ENCODE measurements at regions not wholly inside any gene's neighbourhood (a gene's known extent, or its start where the extent isn't known, plus 50 kb on each side); places are given as distances from the start of the nearest gene placed in this dataset.

DNA sequence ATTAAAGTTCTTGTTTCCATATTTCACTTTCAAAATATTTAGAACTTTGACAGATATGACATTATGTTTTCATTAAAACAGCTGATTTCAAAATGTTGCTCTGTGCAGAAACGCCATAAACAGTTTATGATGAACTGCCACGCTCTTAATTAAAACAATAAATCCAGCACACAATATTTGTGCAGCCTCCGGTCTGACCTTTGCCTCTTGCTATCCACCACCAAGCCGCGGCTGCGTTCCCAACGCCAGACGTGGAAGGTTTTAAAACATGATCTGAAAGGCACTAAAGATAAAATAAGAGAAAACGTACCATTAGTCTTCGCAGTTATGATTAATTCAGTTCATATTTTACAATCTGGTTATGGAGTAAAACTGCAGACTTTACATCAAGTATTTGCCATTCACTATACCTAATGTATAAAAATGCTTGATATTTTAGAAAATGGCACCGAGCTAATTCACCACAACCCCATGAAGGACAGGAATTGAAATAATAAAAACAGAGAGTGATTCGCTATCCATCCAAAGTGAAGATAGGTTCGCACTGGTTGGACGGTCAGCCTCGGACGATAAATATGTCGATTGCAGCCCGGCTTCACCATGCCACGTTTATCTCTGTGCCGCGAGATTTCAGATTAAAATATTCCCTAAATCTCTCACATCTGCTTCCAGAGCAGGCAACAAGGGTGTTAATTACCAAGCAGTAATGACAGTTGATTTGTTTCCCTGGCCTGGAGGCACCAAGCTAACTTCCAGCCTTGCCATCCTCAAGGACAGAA, 103.3 kb upstream of the ZNF507 start:
- DNase-seq: no peak
- TF ChIP-seq GATA1 (IDR thresholded peaks at IDR 0.05; ENCODE audit: low read depth, low read length): no peak
- TF ChIP-seq POLR2A (IDR thresholded peaks at IDR 0.05; ENCODE audit: low read length): no peak

DNA sequence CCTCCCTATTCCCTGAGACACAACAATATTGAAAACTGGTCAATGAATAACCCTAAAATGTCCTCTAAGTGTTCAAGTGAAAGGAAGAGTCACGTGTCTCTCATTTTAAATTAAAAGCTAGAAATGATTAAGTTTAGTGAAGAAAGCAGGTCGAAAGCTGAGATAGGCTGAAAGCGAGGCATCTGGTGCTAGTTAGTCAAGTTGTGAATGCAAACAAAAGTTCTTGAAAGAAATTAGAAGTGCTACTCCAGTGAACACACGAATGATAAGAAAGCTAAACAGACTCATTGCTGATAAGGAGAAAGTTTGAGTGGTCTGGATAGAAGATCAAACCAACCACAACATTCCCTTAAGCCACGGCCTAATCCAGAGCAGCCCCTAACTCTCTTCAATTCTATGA, 99.4 kb upstream of the ZNF507 start:
- TF ChIP-seq GATA1 (IDR thresholded peaks at IDR 0.05; ENCODE audit: low read depth, low read length) (no peak), POLR2A (IDR thresholded peaks at IDR 0.05; ENCODE audit: low read length) (no peak)
- no peak for DNase-seq

DNA sequence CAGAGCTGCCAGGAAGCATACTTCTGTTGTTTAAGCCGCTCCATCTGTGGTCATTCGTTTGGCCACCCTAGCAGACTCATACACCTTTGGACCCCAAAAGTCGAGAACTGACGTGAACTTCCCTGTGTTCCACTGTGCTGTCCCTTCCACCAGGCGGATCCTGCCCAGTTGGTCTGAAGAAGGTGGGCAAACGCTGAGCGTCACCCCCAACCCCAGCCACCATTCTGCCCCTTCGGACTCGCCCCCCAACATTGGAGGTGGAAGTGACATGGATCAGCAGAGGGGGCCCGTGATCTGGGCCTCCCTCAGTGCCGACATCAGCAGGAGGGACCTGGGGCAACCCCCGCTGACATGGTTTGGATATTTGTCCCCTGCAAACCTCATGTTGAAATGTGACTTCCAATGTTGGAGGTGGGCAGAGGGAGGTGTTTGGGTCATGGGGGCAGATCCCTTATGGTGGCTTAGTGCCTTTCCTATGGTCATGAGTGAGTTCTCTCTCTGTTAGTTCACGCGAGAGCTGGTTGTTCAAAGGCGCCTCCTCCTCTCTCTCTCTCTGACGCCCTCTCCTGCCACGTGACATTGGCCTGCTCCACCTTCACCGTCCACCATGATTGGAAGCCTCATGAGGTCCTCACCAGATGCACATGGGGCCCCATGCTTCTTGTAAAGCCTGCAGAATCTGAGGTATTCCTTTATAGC, 93.6 kb upstream of the ZNF507 start:
- no peak for DNase-seq
- TF ChIP-seq POLR2A (IDR thresholded peaks at IDR 0.05; ENCODE audit: low read length): no peak

DNA sequence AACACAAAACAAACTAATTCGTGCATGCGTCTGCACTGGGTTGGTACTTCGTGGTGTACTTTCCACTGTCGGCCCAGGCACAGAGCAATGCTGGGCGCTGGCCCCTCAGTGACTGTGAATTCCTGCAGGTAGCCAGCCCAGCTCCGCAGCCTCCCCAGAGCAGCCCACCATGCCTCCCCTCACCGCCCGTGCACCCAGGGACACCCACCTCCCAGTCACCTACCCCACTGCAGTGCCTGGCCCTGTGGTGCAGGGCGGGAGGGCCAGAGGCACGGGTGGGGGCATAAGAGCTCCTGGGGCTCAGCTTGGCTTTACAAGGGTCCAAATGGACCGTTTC, 93.1 kb upstream of the ZNF507 start:
- no peak for DNase-seq
- TF ChIP-seq GATA1 (IDR thresholded peaks at IDR 0.05; ENCODE audit: low read depth, low read length) (no peak), POLR2A (IDR thresholded peaks at IDR 0.05; ENCODE audit: low read length) (no peak)

DNA sequence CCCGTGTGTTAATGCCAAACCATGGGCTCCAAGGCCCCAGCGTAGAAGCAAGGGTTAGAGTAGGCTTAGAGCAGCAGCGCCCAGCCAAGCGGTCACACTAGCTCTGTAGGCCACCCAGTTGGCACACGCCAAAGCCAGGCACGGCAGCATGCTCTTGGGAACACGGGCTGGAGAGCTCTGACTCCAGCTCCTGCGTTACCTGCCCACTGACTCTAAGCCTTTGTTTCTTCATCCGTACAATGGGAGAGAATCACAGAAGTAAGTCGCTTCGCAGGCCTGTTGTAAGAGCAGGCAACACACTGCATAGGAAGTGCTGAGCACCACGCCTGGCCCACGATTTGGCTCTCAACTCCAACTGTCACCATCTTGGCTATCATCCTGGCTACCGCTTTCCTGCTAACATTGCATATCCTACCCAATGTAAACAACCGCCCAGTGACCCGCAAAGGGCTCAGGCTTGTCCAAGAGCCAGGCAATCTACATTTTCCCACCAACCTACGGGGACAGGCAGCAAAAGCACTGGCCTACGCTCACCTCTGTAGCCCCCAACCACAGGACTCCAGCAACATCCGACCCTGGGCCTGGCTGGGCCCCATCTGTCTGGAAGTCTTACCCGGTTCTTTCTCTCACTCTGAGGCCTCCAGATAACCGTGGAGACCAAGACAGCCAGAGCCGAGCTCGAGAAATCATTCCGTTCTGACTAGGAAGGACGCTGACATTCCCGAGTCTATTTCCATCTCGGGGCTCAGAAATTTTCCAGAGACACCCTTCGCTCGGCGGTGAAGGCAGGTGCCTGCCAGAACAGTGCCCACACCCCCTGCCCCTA, 91.5 kb upstream of the ZNF507 start:
- no peak for DNase-seq
- no peak for TF ChIP-seq GATA1 (IDR thresholded peaks at IDR 0.05; ENCODE audit: low read depth, low read length)

DNA sequence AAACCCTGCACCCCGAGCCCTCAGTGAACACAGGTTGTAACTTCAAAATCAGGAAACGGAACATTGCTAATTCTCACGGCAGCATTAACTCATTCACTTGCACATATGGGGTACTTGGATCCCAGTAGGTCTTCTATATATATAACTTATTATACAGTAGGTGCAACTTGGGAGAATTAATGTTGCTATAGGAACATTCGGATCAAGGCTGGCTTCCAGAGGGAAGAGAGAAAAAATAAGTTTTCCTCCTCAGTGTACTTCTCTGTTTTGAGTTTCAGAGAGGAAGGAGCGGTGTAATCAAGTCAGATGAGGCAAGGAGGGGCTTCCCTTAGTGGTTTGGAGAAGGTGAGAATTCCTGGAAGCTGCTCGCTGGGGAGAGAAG, 90.9 kb upstream of the ZNF507 start:
- DNase-seq: no peak
- TF ChIP-seq GATA1 (IDR thresholded peaks at IDR 0.05; ENCODE audit: low read depth, low read length): no peak
- TF ChIP-seq POLR2A (IDR thresholded peaks at IDR 0.05; ENCODE audit: low read length): no peak

DNA sequence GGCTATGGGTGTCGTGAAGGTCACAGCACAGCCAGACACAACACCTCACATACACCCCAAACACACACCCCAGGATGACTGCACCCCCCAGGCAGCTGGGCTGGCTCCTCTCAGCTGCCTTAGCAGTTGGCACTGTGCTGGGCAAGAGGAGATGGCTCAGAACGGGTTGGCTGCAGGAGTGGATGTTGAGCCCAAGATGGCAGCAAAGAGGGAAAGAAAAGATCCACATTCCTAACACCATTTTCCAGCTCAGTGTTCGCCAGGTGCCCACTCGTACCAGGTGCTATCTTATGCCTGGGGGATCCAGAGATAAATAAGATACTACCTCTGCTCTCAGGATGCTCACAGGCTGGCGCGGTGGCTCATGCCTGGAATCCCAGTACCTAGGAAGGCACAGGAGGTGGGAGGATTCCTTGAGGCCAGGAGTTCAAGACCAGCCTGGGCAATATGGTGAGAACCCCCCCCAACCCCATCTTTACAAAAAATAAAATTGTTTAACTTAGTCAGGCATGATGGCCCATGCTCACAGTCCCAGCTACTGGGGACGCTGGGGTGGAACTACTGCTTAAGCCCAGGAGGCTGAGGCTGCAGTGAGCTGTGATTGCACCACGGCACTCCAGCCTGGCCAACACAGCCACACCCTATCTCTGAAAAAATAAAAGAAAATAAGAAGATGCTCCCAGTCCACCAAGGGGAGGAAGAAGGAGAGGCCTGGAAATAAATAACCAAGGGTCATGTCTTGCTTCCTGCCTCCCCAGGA, 89.7 kb upstream of the ZNF507 start:
- TF ChIP-seq POLR2A (IDR thresholded peaks at IDR 0.05; ENCODE audit: low read length): no peak
- no peak for TF ChIP-seq GATA1 (IDR thresholded peaks at IDR 0.05; ENCODE audit: low read depth, low read length)
- DNase-seq: no peak

DNA sequence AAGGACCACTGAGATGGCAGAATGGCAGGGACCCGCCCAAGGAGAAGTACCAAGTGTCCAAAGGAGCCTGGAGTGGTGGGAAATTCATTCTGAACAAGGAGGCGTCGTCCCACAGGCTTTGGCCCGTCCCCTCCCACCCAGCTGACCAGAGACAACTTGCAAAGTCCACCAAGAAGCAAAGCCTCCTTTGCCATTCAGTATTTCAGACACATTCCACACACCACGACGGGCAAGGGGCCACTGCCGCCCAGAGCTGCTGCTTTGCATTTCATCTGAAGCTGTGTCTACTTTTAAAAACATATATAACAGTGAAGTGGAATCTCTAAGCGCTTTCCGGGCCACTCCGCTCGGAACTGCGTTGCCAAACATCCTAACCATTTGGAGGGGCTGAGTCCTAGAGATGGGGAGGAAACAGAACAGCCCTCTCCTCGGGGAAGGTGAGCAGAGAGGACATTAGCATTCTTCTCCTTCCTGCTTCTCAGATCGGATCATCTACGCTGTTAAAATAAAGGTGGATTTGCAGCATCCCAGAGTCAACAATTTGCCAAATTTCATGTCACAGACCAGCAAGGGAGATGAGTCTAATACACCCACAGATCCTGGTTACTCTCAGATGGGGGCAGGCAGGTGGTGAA, 89.0 kb upstream of the ZNF507 start:
- no peak for TF ChIP-seq POLR2A (IDR thresholded peaks at IDR 0.05; ENCODE audit: low read length)
- no peak for TF ChIP-seq GATA1 (IDR thresholded peaks at IDR 0.05; ENCODE audit: low read depth, low read length)
- no peak for DNase-seq

DNA sequence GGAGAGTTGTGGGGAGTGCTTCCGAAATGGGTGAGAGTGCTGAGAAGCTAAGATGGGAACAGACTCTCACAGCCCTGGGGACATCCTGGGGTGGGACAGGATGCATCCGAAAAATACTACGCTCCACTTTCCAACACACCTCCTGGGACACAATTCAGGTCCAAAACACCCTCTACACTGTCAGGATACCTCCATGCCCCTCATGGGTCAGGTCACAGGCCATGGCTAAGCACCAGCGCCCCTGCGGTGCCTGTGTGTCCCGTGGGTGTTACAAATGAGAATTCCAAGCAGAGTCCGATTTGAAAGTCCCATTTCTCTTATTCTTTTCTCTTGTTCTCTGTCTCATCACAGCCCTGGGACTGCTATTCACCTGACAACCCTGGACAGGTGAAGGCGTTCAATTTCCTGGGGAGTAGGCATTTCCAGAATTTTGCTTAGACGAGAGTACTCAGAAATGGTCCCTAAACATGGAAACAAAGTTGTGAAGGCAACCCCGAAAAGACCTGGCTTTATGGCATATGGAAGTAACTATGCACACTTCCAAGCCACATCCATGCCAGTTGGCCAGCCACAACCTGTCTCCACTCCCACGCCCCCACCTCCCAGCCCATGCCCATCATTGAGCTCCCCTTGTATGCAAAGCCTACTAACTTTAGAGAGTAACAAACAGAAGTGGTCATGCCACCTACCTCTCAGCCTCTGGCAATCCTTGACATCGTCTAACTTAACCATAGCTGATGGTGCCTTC, 87.9 kb upstream of the ZNF507 start:
- no peak for DNase-seq
- TF ChIP-seq POLR2A (IDR thresholded peaks at IDR 0.05; ENCODE audit: low read length): no peak
- no peak for TF ChIP-seq GATA1 (IDR thresholded peaks at IDR 0.05; ENCODE audit: low read depth, low read length)

DNA sequence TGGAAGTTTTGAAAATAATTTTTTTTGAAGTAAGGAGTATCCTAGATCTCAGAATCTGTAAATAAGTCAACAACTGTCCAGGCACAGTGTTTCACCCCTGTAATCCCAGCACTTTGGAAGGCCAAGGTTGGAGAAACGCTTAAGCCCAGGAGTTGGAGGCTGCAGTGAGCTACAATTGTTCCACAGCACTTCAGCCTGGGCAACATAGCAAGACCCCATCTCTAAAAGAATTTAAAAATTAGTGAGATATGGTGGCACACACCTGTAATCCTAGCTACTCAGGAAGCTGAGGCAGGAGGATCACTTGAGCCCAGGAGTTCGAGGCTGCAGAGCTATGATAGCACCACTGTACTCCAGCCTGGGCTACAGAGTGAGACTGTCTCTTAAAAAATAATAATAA, 87.2 kb upstream of the ZNF507 start:
- DNase-seq: no peak
- TF ChIP-seq POLR2A (IDR thresholded peaks at IDR 0.05; ENCODE audit: low read length) (no peak), GATA1 (IDR thresholded peaks at IDR 0.05; ENCODE audit: low read depth, low read length) (no peak)

DNA sequence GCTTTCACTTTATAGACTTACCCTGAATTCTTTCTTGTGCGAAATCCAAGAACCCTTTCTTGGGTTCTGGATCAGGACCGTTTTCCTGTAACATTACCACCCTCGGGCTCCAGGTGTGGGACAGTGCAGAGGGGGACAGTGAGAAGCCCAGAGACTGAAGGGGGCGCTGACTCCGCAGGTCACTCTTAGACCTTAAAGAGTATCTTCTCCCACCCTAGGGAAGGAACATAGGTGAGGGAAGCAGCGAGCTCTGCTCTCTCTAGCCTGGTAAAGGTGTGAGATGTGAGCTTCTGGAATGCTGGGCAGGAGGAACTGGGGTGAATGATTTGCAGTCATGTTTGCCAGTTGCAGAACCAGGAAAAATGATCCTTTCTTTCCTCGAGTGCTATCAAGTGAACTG, 80.8 kb upstream of the ZNF507 start:
- no peak for DNase-seq

DNA sequence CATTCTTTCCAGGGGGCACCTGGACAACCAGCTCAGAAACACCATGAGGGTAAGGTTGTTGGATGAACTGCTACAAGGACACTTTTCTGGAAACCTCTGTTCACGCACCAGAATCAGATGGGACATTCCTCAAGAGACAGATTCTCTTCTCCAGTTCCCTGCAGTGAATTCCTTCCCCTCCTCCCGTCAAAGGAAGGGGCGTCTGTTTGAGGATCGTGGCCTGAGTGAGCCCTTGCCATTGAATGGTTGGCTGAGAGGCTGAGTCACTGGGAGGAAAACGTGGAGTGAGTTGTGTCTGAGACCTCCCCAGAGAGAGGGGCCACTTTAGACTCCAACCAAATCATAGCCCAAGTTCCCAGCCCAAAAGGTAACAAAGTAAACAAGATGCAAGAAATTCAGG, 79.4 kb upstream of the ZNF507 start:
- TF ChIP-seq GATA1 (IDR thresholded peaks at IDR 0.05; ENCODE audit: low read depth, low read length) (no peak), POLR2A (IDR thresholded peaks at IDR 0.05; ENCODE audit: low read length) (no peak)
- DNase-seq: no peak

More for the DNA sequence above, 80.8 kb upstream of the ZNF507 start:
- TF ChIP-seq POLR2A (IDR thresholded peaks at IDR 0.05; ENCODE audit: low read length): no peak
- TF ChIP-seq GATA1 (IDR thresholded peaks at IDR 0.05; ENCODE audit: low read depth, low read length): no peak

DNA sequence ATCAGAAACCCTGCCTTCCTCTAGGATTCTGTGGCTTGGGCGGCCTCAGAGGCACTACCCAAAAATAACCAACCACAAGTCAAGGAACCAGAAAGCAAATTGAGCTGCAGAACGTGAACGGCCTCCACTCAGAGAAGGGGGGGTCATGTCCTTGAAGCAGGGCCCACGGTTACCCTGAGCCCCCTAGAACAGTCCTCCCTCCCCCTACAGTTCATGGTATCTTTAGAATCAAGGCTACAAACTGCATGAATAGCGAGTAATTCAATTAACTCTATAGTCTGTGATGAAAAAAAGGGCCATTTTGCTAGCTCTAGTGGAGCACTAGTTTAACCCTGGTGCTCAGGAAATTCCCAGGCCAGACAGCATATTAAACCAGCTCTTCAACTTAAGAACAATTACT, 79.0 kb upstream of the ZNF507 start:
- TF ChIP-seq POLR2A (IDR thresholded peaks at IDR 0.05; ENCODE audit: low read length) (no peak), GATA1 (IDR thresholded peaks at IDR 0.05; ENCODE audit: low read depth, low read length) (no peak)
- DNase-seq: no peak
